HPDE6-E6E7 (cell line): ENCODE measurements at regions not wholly inside any gene's neighbourhood (a gene's known extent, or its start where the extent isn't known, plus 50 kb on each side); places are given as distances from the start of the nearest gene placed in this dataset.

Source experiments
- DNase-seq: peaks from one replicate; pipeline ENCODE4 v3.0.0; 2011; ENCODE audit warnings: missing footprints; ENCODE audit errors: extremely low spot score

DNA sequence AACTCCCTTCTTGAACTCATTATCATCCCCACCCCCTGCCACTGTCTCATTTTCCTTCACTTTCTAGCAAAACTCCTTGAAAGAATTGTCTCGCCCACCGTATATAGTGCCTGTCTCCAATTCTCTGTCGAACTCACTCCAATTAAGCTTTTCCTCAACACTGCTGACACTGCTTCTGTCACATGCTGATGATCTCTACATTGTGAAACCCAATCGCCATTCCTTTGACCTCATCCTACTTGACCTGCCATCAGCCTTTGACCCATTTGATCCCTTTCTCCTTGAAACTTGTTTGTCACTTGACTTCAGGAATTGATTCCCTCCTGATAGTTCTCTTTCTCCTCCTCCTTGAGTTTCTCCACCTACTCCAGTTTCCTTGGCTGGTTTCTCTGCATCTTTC, 54.8 kb downstream of the CCDC71L start:
- DNase-seq, result no peak

GRCh38 chr7:106604971-106605370, 56.0 kb downstream of the CCDC71L start:
- DNase-seq, result no peak

DNA sequence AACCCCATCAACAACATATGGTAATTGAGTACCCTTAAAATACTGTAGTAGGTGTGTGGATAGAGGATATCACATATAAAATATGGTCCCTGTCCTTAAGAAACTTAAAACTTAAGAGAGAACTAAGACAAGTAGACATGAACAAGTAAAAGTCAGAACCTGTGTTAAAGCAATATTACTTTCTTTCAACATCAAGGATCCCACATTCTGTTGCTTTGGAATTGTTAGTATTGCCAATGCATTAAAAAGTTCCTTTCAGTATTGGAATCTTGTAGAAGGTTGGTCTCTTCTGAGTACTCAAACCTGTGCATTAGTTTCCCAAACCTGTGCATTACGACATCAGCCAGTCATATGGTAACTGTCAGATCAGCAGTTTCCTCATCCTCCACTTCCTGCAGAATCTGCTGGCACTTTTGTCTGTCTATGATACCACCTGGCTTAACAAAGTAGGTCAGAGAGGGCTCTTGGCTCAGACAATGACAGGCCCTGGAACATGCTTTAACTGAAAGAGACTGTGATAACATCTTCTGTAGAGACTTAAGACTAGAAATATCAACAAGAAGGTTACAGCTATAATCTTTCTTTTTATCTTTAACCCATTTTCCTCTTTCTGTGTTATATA, 56.5 kb downstream of the CCDC71L start:
- no peak for DNase-seq

- DNase-seq, result no peak
Measured at GRCh38 chr7:106603346-106603745, 57.6 kb downstream of the CCDC71L start.

DNA sequence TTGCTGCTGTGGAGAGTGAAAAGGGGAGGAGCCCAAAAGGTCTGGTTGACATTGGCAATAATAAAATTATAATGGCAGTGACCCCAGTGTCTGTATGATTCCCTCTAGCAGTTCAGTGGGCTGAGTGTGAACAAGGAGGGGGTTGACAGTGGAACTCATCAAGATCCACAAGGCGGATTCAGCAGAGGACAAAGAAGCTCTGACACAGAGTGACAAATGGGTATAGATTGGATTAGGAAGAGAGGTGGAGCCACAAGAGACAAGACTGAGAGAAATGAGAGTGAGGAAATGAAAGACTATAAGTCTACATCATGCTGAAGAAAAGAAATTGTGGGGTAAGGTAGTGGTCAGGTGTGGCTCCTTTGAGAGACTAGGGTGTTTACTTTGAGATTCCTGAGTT, 58.9 kb downstream of the CCDC71L start:
- DNase-seq, result no peak

DNA sequence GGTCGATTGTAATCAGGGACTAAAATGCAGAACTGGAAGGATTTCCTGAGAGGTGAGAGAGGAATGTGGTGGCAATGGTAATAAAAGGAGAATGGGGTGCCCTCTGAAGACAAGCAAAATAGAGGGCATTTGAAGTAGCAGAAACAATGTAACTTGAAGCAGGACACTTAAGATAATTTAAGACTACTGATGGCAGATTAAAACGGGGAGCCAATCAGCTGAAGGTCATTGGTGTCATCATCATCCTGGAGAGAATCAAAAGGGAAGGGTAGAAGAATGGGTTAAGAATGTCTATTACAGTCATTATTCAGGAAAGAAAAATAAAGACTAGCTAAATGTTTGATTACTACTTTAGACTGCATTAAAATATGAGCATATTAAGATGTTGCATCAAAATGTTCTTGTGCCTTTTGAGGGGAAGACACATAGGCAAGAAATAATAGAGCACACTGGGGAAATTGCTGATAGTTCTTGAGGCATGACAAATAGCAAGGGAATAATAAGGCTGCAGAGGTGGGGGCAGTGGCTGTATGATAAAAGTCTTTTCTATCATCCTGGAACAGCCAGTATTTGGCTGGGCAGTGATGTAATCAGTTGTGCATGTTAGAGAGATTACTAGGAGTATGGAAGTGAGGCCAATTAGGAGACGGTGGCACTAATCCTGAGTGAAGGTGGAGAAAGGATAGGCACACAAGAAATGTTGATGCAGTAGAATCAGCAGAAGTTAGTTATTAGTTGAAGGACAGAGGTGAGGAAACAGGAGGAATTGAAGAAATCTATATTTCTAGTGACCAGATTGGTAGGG, 60.2 kb downstream of the CCDC71L start:
- DNase-seq, result no peak

GRCh38 chr7:106599343-106599698, 61.6 kb downstream of the CCDC71L start:
- peak; percentile 21 for DNase-seq

- peak; percentile 63 for DNase-seq
Measured at GRCh38 chr7:106598663-106599342, 62.2 kb downstream of the CCDC71L start.

DNA sequence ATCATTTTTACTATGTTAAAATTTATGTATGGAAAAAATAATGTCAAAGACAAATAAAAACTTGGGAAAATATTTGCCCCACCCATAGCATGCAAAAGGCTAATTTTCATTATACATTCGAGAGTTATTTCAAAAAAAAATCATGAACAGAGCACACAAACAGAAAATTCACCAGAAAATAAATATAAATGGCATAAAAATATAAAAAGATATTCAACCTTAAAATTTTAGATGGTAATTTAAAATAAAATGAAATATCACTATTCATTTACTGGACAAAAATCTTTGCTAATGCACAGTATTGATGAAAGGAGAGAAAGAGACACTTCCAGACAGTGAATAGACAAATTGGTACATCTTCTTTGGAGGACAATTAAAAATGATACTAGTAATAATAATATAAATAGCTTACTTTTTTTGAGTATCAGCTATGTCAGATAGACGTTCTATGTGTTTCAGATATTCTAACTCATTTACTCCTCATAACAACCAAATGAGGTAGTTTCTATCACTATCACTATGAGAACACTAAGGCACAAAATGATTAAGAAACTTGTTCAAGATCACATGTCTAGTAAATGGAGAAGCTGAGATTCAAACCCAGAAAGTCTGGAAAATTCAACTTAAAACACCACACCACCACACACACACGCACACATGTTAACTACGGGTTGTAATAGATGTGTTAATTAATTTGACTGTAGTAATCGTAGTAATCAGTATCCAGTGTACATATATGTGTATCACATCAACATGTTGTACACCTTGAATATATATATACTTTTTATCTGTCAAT, 63.0 kb downstream of the CCDC71L start:
- DNase-seq, result no peak

DNA sequence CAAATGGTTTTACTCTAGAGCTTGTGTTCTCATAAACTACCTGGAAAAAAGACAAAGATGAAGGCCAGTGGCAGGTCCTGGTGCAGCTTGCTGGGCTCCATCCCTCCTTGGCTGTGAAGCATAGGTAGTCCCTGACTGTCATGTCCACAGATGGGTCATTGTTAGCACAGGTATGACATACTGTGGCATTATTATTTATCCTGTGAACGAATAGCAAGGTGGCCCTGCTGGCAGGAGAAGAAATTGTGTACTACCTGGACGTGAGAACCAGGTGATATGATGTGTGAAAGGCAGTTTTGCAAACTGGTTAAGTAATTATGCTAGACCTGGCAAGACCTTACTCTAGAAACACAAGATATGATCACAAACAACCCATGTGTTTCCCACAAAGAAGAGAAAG, 63.9 kb downstream of the CCDC71L start:
- no peak for DNase-seq

- no peak for DNase-seq
Measured at GRCh38 chr7:106595922-106596321, 65.0 kb downstream of the CCDC71L start.

GRCh38 chr7:106593028-106593417, 67.9 kb downstream of the CCDC71L start:
- DNase-seq, result no peak

GRCh38 chr7:106592282-106593027, 68.5 kb downstream of the CCDC71L start:
- no peak for DNase-seq

DNA sequence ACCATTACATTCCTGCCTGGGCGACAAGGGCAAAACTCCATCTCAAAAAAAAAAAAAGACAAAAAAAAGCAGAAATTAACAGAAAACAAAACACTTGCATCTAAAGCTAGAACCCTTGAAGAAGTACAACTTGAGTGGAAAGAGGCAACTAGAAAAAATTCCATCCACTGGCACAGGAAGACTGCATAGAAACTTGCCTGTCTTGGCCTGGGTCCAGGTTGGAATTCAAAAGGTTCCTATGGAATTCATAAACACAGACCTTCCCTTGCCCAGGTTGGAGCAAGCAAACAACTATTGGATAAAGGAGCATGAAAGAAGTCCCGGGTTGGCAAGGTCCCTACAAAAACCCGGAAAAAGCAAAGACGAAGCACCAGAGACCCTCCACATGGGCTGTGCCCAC, 69.8 kb downstream of the CCDC71L start:
- DNase-seq, result no peak

GRCh38 chr7:106590209-106590816, 70.6 kb downstream of the CCDC71L start:
- no peak for DNase-seq

DNA sequence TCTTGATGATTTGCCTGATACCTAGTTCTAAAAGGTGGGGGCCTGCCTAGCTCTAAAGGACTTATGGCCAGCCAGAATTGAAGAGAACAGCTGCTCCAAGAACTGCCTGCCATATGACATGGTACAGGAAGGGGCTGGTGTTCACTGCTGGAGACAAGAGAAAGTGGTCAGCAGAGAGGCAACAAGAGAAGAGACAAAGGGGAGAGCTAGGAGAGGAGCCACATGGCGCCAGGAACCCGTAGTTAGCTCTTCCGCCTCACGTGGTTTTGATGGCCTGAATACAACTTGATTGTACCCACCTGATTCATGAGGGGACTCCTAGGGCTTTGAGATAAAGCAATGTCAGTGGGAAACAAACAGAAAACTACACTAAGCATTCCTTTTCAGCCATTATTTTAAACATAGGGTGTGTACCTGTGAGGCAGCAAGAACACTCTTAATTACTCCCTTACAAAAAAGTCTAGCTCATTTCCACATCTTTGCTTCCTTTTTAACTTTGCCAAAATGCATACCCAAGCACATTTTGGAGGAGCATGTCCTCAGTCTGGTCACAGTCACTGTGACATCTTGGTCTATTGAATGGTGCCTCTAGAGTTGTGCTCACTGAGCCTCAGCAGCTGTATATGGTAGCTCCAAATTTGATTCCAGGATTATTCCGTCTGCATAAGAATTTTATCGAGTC, 71.6 kb downstream of the CCDC71L start:
- DNase-seq, result no peak

DNA sequence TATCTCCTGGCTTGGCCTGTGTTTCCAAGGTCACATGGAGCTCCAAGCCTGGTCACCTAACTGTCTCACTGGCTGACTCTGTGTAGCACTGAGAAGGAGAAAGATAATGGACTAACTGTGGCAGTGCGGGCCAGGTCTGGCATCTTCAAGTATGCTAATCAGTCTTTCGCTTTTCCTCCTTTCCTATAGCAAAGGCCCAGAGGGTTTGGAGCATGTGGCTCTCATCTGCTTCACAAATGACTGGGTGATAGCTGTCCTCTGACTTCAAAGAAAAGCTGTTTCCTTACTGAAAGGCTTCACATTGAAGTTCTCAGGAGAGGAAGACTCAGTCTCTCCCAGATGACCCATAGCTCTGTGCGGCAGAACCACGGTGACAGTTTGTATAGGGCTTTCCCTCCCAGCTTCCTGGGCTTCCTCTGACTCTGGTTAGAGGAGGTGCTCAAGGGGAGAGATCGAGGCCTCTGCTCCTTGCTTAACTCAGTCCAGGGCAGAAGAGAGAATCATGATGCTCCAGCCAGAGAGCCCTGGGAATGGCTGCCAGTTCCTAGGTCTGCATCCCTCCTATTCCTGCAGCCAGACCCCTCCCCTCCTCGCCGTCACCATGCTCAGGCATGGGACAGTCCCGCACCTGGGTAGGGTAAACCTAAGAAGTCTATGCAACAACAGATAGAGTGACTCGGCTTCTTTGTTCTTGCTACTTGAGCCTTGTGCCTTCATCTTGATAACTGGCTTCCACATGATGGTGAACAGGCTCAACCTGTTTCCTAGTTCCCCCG, 72.3 kb downstream of the CCDC71L start:
- no peak for DNase-seq

GRCh38 chr7:106584914-106585759, 75.8 kb downstream of the CCDC71L start:
- DNase-seq, result no peak
